ENCODE measurements at regions not wholly inside any gene's neighbourhood (a gene's known extent, or its start where the extent isn't known, plus 50 kb on each side); places are given as distances from the start of the nearest gene placed in this dataset.

- TF ChIP-seq POLR2AphosphoS5 (IDR thresholded peaks at IDR 0.05; ENCODE audit: borderline replicate concordance, low read depth, low read length) (no peak), EZH2 (IDR thresholded peaks at IDR 0.05) (no peak), FOXP2 (optimal IDR thresholded peaks at IDR 0.05; ENCODE audit: control extremely low read depth, extremely low read length, insufficient read depth) (no peak)
Measured at GRCh38 chr1:198809247-198809646, 170.4 kb downstream of the PTPRC start.

Measured in SK-N-MC (cell line).